Calu3 (cell line): ENCODE measurements at regions not wholly inside any gene's neighbourhood (a gene's known extent, or its start where the extent isn't known, plus 50 kb on each side); places are given as distances from the start of the nearest gene placed in this dataset.

ENCODE experiments used
- BruUV-seq: library from RNA; stranded (reverse); fragments of 400-500 nt; replicated peaks from 2 replicates; lab custom pipeline; 2021; lab: Mats Ljungman, UMichigan
- CTCF ChIA-PET: fragments of 300-600 bp; sonication (Branson Sonifier 250); formaldehyde crosslinking; loops from one replicate; lab custom pipeline; 2022; ENCODE audit warnings: antibody characterized with exemption; lab: Charles Lee
- DNase-seq: peaks from one replicate; pipeline ENCODE4 v3.0.0; 2022
- H3K27ac Mint-ChIP-seq: one replicate; pipeline ENCODE4 v1.8.0; 2022; ENCODE audit warnings: mixed read lengths; ENCODE audit not compliant: unreplicated experiment
- H3K27me3 Mint-ChIP-seq: one replicate; pipeline ENCODE4 v1.8.0; 2022; ENCODE audit warnings: mixed read lengths; ENCODE audit not compliant: unreplicated experiment
- H3K36me3 Mint-ChIP-seq: one replicate; pipeline ENCODE4 v1.8.0; 2022; ENCODE audit warnings: mild to moderate bottlenecking, moderate library complexity, mixed read lengths; ENCODE audit not compliant: insufficient read depth, unreplicated experiment
- H3K4me1 Mint-ChIP-seq: one replicate; pipeline ENCODE4 v1.8.0; 2022; ENCODE audit warnings: mild to moderate bottlenecking, low read depth, mixed read lengths; ENCODE audit not compliant: unreplicated experiment
- H3K4me3 Mint-ChIP-seq: one replicate; pipeline ENCODE4 v1.8.0; 2022; ENCODE audit warnings: mild to moderate bottlenecking, low read depth, moderate library complexity, mixed read lengths; ENCODE audit not compliant: unreplicated experiment
- H3K9me3 Mint-ChIP-seq: one replicate; pipeline ENCODE4 v1.8.0; 2022; ENCODE audit warnings: low read depth, mixed read lengths; ENCODE audit not compliant: unreplicated experiment
- CTCF ChIP-seq: fragments of 200-600 bp; IDR thresholded peaks from one replicate; pipeline ENCODE4 v1.8.0; 2022; ENCODE audit warnings: antibody characterized with exemption; ENCODE audit not compliant: unreplicated experiment
- intact Hi-C: fragments of 100-400 bp; cut with micrococcal nuclease; formaldehyde crosslinking; loops from one replicate; pipeline ENCODE4 v1.10.0; 2022; ENCODE audit not compliant: unreplicated experiment

GRCh38 chr13:81487151-81487550 lies 1146.2 kb upstream of the SPRY2 start:
- intact Hi-C loops: loop anchor here (10.0 kb wide), 1 partner anchor 402 kb away; no protein-coding TSS in a partner anchor
- H3K4me1 Mint-ChIP-seq: no peaks in the 10 kb centered on the region
- no peak overlapping the region for H3K4me3 Mint-ChIP-seq
- H3K27me3 Mint-ChIP-seq: no peaks in the 10 kb centered on the region
- H3K27ac Mint-ChIP-seq: no peak overlapping the region
- H3K36me3 Mint-ChIP-seq: no peaks in the 10 kb centered on the region
- H3K9me3 Mint-ChIP-seq: no peaks in the 10 kb centered on the region
- peak; percentile 0 for DNase-seq
- no TSS peak for BruUV-seq
- CTCF ChIA-PET: no interaction called here
- no peak for TF ChIP-seq CTCF

- H3K27me3 Mint-ChIP-seq: no peaks in the 10 kb centered on the region
- intact Hi-C loops: loop anchor here (2.0 to 10.0 kb wide), 2 partner anchors 310 to 396 kb away; no protein-coding TSS in a partner anchor
Measured at GRCh38 chr13:81480634-81481033, 1139.7 kb upstream of the SPRY2 start.

GRCh38 chr13:81473366-81473899 lies 1132.5 kb upstream of the SPRY2 start:
- H3K27ac Mint-ChIP-seq: no peak overlapping the region
- intact Hi-C loops: no loop called here

More at GRCh38 chr13:81480634-81481033, 1139.7 kb upstream of the SPRY2 start:
- TF ChIP-seq CTCF: no peak
- no peak for DNase-seq
- Mint-ChIP-seq H3K4me3 (no peak overlapping the region), H3K36me3 (no peaks in the 10 kb centered on the region), H3K27ac (no peak overlapping the region), H3K4me1 (no peaks in the 10 kb centered on the region), H3K9me3 (no peaks in the 10 kb centered on the region)
- no TSS peak for BruUV-seq
- CTCF ChIA-PET: interaction anchor here (1.5 kb wide), 1 partner anchor 309 kb away, joined by 6 read pairs; no protein-coding TSS in a partner anchor

GRCh38 chr13:81458170-81458569 lies 1117.2 kb upstream of the SPRY2 start:
- intact Hi-C loops: no loop called here
- no peaks in the 10 kb centered on the region for H3K9me3 Mint-ChIP-seq
- no peaks in the 10 kb centered on the region for H3K27me3 Mint-ChIP-seq
- no peaks in the 10 kb centered on the region for H3K4me1 Mint-ChIP-seq
- H3K4me3 Mint-ChIP-seq: no peak overlapping the region
- CTCF ChIA-PET: no interaction called here
- no peak for TF ChIP-seq CTCF
- DNase-seq: no peak
- no peaks in the 10 kb centered on the region for H3K36me3 Mint-ChIP-seq
- no TSS peak for BruUV-seq
- no peak overlapping the region for H3K27ac Mint-ChIP-seq

More at GRCh38 chr13:81473366-81473899, 1132.5 kb upstream of the SPRY2 start:
- BruUV-seq: no TSS peak
- Mint-ChIP-seq H3K4me1 (no peaks in the 10 kb centered on the region), H3K4me3 (no peak overlapping the region), H3K36me3 (no peaks in the 10 kb centered on the region), H3K27me3 (no peaks in the 10 kb centered on the region), H3K9me3 (no peaks in the 10 kb centered on the region)
- CTCF ChIA-PET: no interaction called here
- DNase-seq: no peak
- TF ChIP-seq CTCF: no peak
